Vagina (tissue), 2 donors: ENCODE measurements at regions not wholly inside any gene's neighbourhood (a gene's known extent, or its start where the extent isn't known, plus 50 kb on each side); places are given as distances from the start of the nearest gene placed in this dataset.

Experiments
- CTCF ChIP-seq, 3 experiments: fragments of 450-650 bp in 2 of 3; fragments of 200-600 bp in 1 of 3; sonication (generic) in 1 of 3; IDR thresholded peaks; one replicate each; pipeline ENCODE4 v1.5.1; 2017 to 2019; ENCODE audit warnings: antibody characterized with exemption in 3 of 3, mild to moderate bottlenecking in 2 of 3, moderate library complexity in 2 of 3
- POLR2A ChIP-seq, 2 donors: fragments of 450-650 bp; IDR thresholded peaks; one replicate each; pipeline ENCODE4 v1.6.1; 2017; ENCODE audit warnings: antibody characterized with exemption in 2 of 2, mild to moderate bottlenecking in 2 of 2, moderate library complexity in 2 of 2

DNA sequence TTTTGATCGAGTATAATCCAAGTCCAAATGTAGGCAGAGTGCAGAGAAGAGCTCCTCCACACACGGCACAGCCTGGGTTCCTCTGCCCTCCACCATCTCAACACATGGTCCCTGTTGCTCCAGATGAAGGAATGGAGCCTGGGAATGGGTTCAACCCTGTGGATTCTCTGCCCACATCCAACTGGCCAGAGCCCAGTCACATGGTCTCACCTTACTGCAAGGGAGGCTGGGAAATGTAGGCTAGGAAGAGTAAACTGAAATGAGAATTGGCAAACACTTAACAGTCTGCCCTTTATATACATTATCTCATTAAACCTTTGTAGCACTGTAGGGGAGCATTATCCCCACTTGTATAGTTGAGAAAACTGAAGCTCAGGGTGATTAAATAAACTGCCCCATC, 60.1 kb upstream of the RAB4A start:
- TF ChIP-seq CTCF (IDR thresholded peaks at IDR 0.05), result no peak
- no peak for TF ChIP-seq POLR2A (IDR thresholded peaks at IDR 0.05)
